Activated naive CD4-positive, alpha-beta T cell treated with anti-CD3 and anti-CD28 coated beads, Interleukin-2, amount 10 ng/mL, durations not matched to agents 7 days and 5 days (primary cell): ENCODE measurements at regions not wholly inside any gene's neighbourhood (a gene's known extent, or its start where the extent isn't known, plus 50 kb on each side); places are given as distances from the start of the nearest gene placed in this dataset.

ENCODE experiments used
- CTCF ChIA-PET: fragments of 350-600 bp; sonication (Branson Sonifier 250); formaldehyde crosslinking; loops from one replicate; lab custom pipeline; 2021; ENCODE audit warnings: antibody characterized with exemption; lab: Charles Lee
- DNase-seq: peaks from one replicate; pipeline ENCODE4 v3.0.0-alpha.2; 2020
- H3K27ac Mint-ChIP-seq: one replicate; pipeline ENCODE4 v1.8.0; 2021; ENCODE audit warnings: mild to moderate bottlenecking, moderate library complexity, mixed read lengths
- H3K27me3 Mint-ChIP-seq: one replicate; pipeline ENCODE4 v1.8.0; 2021; ENCODE audit warnings: mild to moderate bottlenecking, mixed read lengths
- H3K36me3 Mint-ChIP-seq: one replicate; pipeline ENCODE4 v1.8.0; 2021; ENCODE audit warnings: mixed read lengths
- H3K4me1 Mint-ChIP-seq: one replicate; pipeline ENCODE4 v1.8.0; 2021; ENCODE audit warnings: mixed read lengths
- H3K4me3 Mint-ChIP-seq: one replicate; pipeline ENCODE4 v1.8.0; 2021; ENCODE audit warnings: mild to moderate bottlenecking, moderate library complexity, mixed read lengths
- H3K9me3 Mint-ChIP-seq: one replicate; pipeline ENCODE4 v1.8.0; 2021; ENCODE audit warnings: mixed read lengths

DNA sequence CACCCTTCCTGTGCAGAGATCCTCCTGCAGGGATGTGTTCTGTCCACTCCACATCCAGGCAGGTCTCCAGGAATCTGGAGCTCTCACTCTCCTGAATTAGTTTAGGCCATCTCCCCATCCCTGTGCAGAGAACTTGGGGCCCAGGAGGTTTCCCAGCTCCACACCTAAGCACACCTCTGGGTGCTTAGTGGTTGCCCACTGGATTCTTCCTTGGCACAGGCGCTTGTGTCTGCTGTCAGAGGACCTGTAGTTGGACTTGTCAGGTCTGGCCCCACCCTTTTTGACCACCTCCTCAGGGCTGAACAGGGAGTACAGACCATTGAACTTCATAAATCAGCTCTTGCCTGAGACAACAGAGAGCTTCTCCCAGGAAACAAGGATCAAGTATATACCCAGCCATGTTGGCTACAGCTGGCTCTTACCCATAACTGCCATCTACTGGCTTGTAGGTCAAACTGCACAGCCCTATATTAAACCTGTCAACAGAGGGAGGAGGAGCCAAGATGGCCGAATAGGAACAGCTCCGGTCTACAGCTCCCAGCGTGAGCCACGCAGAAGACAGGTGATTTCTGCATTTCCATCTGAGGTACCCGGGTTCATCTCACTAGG is 275.5 kb downstream of the PPARGC1A start:
- Mint-ChIP-seq H3K4me1 (no peaks in the 10 kb centered on the region), H3K27ac (no peak overlapping the region), H3K9me3 (no peaks in the 10 kb centered on the region), H3K27me3 (no peaks in the 10 kb centered on the region), H3K36me3 (no peaks in the 10 kb centered on the region), H3K4me3 (no peak overlapping the region)
- CTCF ChIA-PET, result interaction anchor here (1.0 to 1.4 kb wide), 4 partner anchors 418 to 718 kb away, joined by 3 read pairs; no protein-coding TSS in a partner anchor
- no peak for DNase-seq

DNA sequence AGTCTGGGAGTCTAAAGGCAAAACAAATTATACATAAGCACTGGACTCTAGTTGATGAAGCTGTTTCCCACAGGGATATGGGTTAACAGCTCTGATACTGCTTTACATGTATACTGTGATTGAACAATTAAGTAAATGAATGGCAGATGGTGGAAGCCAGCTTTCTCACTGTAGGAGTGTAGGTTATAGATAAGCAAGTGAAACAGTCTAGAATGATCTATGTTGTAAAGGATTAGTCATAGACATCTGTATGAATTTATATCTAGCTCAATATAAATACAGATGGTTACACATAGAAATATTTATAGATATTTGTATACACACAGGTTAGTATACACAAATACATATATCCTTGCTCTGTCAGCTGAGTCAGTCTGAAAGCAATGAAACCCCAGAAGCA is 276.1 kb downstream of the PPARGC1A start:
- CTCF ChIA-PET, result interaction anchor here (1.0 to 1.4 kb wide), 3 partner anchors 479 to 717 kb away, joined by 3 read pairs; no protein-coding TSS in a partner anchor
- Mint-ChIP-seq H3K27ac (no peak overlapping the region), H3K9me3 (no peaks in the 10 kb centered on the region), H3K4me3 (no peak overlapping the region), H3K27me3 (no peaks in the 10 kb centered on the region), H3K4me1 (no peaks in the 10 kb centered on the region), H3K36me3 (no peaks in the 10 kb centered on the region)
- DNase-seq, result no peak

DNA sequence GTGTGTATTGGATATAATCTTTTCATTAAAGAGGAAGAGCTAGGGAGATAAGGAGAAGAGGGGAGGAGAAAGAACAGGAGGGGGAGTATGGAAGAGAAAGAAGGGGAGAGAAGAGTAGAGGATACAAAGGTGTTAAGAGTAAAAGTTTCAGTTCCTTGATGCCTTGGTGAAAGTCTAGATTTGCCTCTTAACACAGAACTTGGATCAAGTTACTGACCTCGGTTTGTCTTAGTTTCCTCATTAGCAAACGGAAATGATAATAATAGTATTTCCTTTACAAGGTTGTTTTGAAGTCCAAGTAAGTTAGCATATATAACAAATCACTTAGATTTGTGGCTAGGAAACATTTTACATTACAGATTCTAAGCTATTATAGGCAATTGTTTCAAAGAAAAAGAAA is 287.1 kb downstream of the PPARGC1A start:
- no peak overlapping the region for H3K4me3 Mint-ChIP-seq
- H3K36me3 Mint-ChIP-seq, result no peaks in the 10 kb centered on the region
- no peak for DNase-seq

DNA sequence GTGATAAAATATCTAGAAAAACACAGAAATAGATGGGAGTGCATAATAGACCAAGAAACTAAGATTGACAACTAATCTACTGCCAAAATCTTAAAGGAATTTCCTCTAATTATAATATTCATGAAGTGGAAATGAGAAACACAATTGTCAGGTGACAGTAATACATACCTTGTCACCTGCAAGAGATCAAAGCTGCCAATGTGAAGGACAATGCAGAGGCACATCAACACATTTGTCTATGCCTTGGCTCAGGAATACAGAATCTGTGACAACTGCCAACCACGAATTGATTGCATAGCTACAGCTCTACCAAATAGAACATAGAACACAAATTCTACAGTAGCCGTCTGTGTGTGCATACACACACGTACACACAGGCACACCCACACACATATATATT is 295.7 kb downstream of the PPARGC1A start:
- CTCF ChIA-PET, result no interaction called here
- no peak overlapping the region for H3K4me3 Mint-ChIP-seq
- no peaks in the 10 kb centered on the region for H3K4me1 Mint-ChIP-seq
- no peak overlapping the region for H3K27ac Mint-ChIP-seq
- no peaks in the 10 kb centered on the region for H3K36me3 Mint-ChIP-seq
- H3K27me3 Mint-ChIP-seq, result no peaks in the 10 kb centered on the region
- DNase-seq, result no peak
- H3K9me3 Mint-ChIP-seq, result peaks cover 3% of the 10 kb centered on the region

More for the DNA sequence above, 287.1 kb downstream of the PPARGC1A start:
- no peak overlapping the region for H3K27ac Mint-ChIP-seq
- CTCF ChIA-PET, result no interaction called here
- H3K9me3 Mint-ChIP-seq, result no peaks in the 10 kb centered on the region
- H3K27me3 Mint-ChIP-seq, result no peaks in the 10 kb centered on the region
- H3K4me1 Mint-ChIP-seq, result no peaks in the 10 kb centered on the region

DNA sequence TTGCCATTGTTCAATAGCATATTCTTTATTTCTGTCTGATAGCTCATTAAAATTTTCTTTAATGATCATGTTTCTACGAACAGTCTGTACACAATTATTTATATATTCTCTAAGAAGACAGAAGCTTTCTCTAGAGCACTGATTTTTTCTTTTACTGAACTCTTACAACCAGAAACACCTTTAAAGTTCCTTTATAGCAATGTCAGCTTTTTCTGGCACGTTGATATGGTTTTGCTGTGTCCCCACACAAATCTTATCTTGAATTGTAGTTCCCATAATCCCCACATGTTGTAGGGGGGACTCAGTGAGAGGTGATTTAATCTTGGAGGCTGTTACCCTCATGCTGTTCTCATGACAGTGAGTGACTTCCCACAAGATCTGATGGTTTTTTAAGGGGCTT is 299.4 kb downstream of the PPARGC1A start:
- Mint-ChIP-seq H3K27me3 (no peaks in the 10 kb centered on the region), H3K36me3 (no peaks in the 10 kb centered on the region), H3K4me3 (no peak overlapping the region), H3K9me3 (peaks cover 3% of the 10 kb centered on the region), H3K4me1 (no peaks in the 10 kb centered on the region), H3K27ac (no peak overlapping the region)
- no peak for DNase-seq
- CTCF ChIA-PET, result interaction anchor here (0.9 kb wide), 1 partner anchor 15 kb away, joined by 4 read pairs; no protein-coding TSS in a partner anchor

DNA sequence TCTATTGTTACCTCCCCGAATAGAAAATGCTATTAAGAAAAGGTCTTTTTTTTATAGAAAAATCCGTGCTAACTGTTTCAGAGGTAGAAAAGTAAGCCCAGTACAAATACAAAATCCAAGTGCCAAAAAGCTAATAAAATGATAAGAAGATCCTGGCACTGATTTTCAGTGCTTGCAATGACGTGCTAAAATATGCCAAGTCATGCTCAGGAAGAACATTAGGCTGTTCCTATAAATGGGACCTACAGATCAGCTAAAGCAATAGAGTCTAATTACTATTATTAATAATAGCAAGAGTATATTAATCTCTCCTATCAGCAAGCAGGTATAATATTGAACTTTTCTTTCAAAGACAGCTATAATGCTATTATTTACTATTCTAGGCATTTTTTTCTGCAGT is 305.8 kb downstream of the PPARGC1A start:
- no peaks in the 10 kb centered on the region for H3K27me3 Mint-ChIP-seq
- CTCF ChIA-PET, result no interaction called here
- H3K4me3 Mint-ChIP-seq, result no peak overlapping the region
- no peaks in the 10 kb centered on the region for H3K36me3 Mint-ChIP-seq
- H3K4me1 Mint-ChIP-seq, result no peaks in the 10 kb centered on the region
- H3K27ac Mint-ChIP-seq, result no peak overlapping the region
- no peaks in the 10 kb centered on the region for H3K9me3 Mint-ChIP-seq
- DNase-seq, result no peak

DNA sequence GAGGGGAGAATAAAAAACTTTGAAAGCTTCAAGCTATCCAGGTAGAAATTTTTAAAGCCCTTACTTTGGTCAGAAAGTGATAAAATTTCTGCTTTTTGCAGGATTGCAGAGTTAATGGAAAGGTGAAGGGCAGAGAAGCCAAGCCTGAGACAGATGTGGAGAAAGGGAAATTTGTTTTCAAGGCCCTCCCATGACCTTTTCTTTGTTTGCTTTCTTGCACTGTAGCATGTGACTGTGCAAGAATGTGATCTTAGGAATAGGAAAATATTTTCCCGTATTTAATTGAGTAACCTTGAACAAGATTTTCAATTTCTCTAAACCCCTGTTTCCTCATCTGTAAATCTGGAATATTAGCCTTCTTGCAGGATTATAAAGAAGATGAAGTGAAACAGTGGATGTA is 307.2 kb downstream of the PPARGC1A start:
- Mint-ChIP-seq H3K36me3 (no peaks in the 10 kb centered on the region), H3K9me3 (no peaks in the 10 kb centered on the region), H3K4me1 (no peaks in the 10 kb centered on the region), H3K4me3 (no peak overlapping the region), H3K27me3 (no peaks in the 10 kb centered on the region), H3K27ac (no peak overlapping the region)
- no peak for DNase-seq
- CTCF ChIA-PET, result no interaction called here

DNA sequence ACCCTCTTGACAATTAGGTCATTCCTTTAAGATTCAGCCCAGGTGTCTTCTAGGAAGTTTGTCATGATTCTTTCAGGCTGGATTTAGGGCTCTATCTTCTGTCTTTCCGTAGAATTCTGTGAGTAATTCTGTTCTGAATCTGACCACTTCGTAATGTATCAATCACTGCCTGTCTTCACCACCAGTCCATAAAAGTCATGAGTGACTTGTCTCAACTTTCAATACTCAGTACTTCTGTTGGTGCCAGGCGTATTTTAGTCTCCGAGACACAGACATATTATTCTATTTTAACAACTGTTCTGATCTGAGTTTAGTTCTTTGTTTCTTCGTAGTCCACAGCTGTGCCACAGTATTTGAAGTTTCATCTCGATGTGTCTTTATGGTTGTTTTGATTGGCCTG is 310.7 kb downstream of the PPARGC1A start:
- Mint-ChIP-seq H3K9me3 (peaks cover 2% of the 10 kb centered on the region), H3K27me3 (no peaks in the 10 kb centered on the region)

DNA sequence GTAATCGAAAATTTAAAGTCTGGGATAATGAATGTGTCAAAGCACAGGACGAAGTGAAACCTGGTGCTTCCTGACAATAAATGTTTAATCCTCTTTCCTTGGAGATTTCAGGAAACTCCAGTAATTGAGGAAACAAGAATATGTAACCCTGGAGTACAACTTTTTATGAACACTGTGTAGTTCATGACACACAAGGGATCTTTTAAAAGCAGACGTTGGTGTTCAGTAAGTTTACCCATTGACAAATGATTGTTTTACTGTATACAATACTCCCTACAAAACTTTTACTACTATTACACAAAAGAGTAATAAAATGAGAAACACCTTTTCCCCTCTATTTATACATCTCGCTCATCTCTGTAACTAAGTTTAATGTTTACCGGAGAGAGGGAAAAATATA is 312.4 kb downstream of the PPARGC1A start:
- no peak for DNase-seq
- Mint-ChIP-seq H3K9me3 (peaks cover 2% of the 10 kb centered on the region), H3K27me3 (no peaks in the 10 kb centered on the region), H3K4me3 (no peak overlapping the region), H3K4me1 (no peaks in the 10 kb centered on the region), H3K36me3 (no peaks in the 10 kb centered on the region), H3K27ac (no peak overlapping the region)
- CTCF ChIA-PET, result no interaction called here

More for the DNA sequence above, 310.7 kb downstream of the PPARGC1A start:
- H3K36me3 Mint-ChIP-seq, result no peaks in the 10 kb centered on the region
- no peaks in the 10 kb centered on the region for H3K4me1 Mint-ChIP-seq
- no peak overlapping the region for H3K4me3 Mint-ChIP-seq
- no peak for DNase-seq
- CTCF ChIA-PET, result no interaction called here
- H3K27ac Mint-ChIP-seq, result no peak overlapping the region

DNA sequence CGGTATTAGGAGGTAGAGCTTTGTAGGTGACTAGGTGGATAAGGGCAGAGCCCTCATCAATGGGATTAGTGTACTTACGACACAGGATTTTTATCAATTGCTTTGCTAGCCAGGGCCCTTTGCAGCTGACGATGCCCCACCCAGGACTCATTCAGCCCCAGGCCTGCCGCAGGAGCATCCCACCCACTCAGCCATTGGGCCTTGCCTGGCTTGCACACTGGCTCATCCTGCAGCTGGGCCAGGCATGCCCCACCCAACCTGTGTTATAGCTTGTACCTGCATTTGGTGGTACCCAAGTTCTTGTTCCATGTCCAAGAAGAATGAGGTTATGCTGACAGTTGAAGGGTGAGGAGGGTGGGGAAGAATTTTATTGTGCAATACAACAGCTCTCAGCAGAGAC is 317.5 kb downstream of the PPARGC1A start:
- DNase-seq, result no peak
- no peaks in the 10 kb centered on the region for H3K4me1 Mint-ChIP-seq
- H3K27me3 Mint-ChIP-seq, result no peaks in the 10 kb centered on the region
- no peak overlapping the region for H3K4me3 Mint-ChIP-seq
- peaks cover 2% of the 10 kb centered on the region for H3K9me3 Mint-ChIP-seq
- no peak overlapping the region for H3K27ac Mint-ChIP-seq
- no peaks in the 10 kb centered on the region for H3K36me3 Mint-ChIP-seq
- CTCF ChIA-PET, result no interaction called here

DNA sequence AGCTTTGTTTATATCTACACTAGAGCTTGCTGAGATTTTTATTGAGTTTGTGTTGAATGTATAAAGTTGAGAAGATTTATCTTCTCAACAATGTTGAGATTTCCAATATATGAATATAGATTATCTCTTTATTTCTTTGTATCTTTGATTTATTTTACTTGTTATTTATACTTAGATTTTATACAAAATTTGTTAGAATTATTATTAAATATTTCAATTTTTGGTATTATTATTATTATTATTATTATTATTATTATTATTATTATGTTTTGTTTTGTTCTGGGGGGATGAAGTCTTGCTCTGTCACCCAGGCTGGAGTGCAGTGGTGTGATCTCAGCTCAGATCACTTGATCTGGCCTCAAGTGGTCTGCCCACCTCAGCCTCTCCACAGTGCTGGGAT is 322.5 kb downstream of the PPARGC1A start:
- Mint-ChIP-seq H3K4me1 (no peaks in the 10 kb centered on the region), H3K36me3 (no peaks in the 10 kb centered on the region), H3K4me3 (no peak overlapping the region), H3K9me3 (peaks cover 1% of the 10 kb centered on the region), H3K27ac (no peak overlapping the region), H3K27me3 (no peaks in the 10 kb centered on the region)
- CTCF ChIA-PET, result no interaction called here
- no peak for DNase-seq

DNA sequence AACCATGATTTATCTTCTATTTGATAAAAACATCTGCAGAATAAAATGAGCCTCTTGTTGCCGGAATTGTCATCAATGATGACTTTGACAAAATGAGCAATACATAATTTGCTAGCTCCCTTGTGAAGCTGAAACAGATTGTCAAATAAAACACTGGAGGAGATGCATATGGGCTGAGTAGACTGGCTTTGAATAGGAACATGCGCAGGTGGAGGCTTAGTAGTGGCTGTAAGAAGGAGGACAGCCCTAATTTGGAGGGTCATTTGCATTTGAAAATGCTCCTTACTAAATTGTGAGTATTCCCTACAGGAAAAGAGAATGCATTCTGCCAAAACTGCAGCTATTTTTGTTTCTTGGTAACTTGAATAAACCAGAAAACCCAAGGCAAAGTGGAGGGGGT is 329.1 kb downstream of the PPARGC1A start:
- H3K27me3 Mint-ChIP-seq, result no peaks in the 10 kb centered on the region
- no peak overlapping the region for H3K27ac Mint-ChIP-seq
- H3K4me1 Mint-ChIP-seq, result no peaks in the 10 kb centered on the region
- H3K36me3 Mint-ChIP-seq, result no peaks in the 10 kb centered on the region
- CTCF ChIA-PET, result no interaction called here
- H3K4me3 Mint-ChIP-seq, result no peak overlapping the region
- H3K9me3 Mint-ChIP-seq, result peaks cover 4% of the 10 kb centered on the region
- no peak for DNase-seq

DNA sequence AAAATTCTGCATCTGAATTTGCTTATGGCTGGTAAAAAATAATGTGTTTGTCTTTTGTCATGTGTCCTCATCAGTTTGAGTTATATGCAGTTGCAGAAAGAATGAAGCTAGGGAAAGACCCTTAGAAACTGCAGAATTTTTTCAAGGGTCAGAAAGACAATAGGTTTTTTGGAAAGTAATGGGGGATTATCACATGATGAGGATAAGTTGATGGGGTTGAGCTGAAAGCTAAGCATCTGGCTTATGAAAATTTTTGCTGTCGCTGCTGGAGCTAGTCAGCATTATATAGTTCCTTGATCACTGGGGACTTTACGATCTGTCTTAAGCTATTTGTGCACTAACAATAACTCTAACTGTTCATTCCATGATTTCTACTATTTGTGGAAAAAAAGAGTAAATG is 331.7 kb downstream of the PPARGC1A start:
- Mint-ChIP-seq H3K9me3 (peaks cover 5% of the 10 kb centered on the region), H3K36me3 (no peaks in the 10 kb centered on the region)
- CTCF ChIA-PET, result interaction anchor here (0.8 kb wide), 1 partner anchor 665 kb away, joined by 5 read pairs; no protein-coding TSS in a partner anchor

DNA sequence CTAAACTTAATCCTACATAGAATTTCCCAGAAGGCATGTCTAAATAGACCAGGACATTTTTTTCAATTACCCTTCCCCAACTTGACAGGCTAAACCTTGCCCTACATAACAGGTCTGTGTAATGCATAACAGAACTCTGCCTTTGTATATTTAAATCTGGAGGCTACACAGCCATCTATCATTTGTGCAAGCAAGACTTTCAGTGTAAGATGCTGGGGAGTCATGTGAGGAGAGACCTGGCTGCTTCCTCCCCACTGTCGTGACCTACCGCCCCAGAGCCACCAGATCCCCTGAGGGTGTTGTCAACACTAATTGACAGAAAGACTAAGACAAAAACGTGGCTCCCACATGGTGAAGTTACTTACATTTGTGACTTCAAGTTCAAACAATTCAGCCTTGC is 342.2 kb downstream of the PPARGC1A start:
- CTCF ChIA-PET, result no interaction called here
- Mint-ChIP-seq H3K27me3 (no peaks in the 10 kb centered on the region), H3K4me1 (no peaks in the 10 kb centered on the region), H3K27ac (no peak overlapping the region), H3K4me3 (no peak overlapping the region), H3K9me3 (peaks cover 4% of the 10 kb centered on the region), H3K36me3 (no peaks in the 10 kb centered on the region)
- DNase-seq, result no peak

More for the DNA sequence above, 331.7 kb downstream of the PPARGC1A start:
- Mint-ChIP-seq H3K4me1 (no peaks in the 10 kb centered on the region), H3K27ac (no peak overlapping the region), H3K27me3 (no peaks in the 10 kb centered on the region), H3K4me3 (no peak overlapping the region)
- DNase-seq, result no peak

DNA sequence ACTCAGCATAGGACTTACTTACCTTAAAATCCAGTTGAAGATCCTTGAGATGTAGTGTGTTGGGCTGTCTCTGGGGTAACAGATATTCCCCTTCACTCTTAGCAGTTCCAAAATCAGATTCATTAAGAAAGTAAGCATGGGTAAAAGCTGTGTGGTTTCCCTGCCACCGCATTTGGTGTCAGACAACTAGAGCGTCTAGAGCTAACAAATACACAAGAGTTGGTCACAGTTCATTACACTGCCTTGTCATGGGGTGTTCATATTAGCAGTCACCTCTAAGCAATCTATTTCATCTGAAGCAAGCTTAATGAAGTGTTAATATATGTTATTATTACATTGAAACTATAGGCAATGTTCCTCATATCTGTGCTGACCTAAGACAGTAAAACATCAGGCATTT is 342.8 kb downstream of the PPARGC1A start:
- H3K4me1 Mint-ChIP-seq, result no peaks in the 10 kb centered on the region
- no peaks in the 10 kb centered on the region for H3K27me3 Mint-ChIP-seq
- H3K27ac Mint-ChIP-seq, result no peak overlapping the region
- CTCF ChIA-PET, result no interaction called here
- H3K4me3 Mint-ChIP-seq, result no peak overlapping the region
- no peaks in the 10 kb centered on the region for H3K36me3 Mint-ChIP-seq
- H3K9me3 Mint-ChIP-seq, result peaks cover 4% of the 10 kb centered on the region
- DNase-seq, result no peak
